ENCODE measurements at regions not wholly inside any gene's neighbourhood (a gene's known extent, or its start where the extent isn't known, plus 50 kb on each side); places are given as distances from the start of the nearest gene placed in this dataset.

GRCh38 chr6:21969192-21969591 lies 327.6 kb downstream of the PRL start:
- H3K27ac ChIP-seq (ENCODE audit: low read length) = no peak overlapping the region
- DNase-seq (ENCODE audit: low read depth, low spot score) = no peak
- no peaks in the 10 kb centered on the region for H3K9me3 ChIP-seq (ENCODE audit: control insufficient read depth, insufficient read depth, low read length)
- no peaks in the 10 kb centered on the region for H3K27me3 ChIP-seq (ENCODE audit: control insufficient read depth, insufficient read depth, low read length)
- H3K36me3 ChIP-seq (ENCODE audit: control insufficient read depth, insufficient read depth, low read length) = no peaks in the 10 kb centered on the region
- H3K4me3 ChIP-seq (ENCODE audit: low read length) = no peak overlapping the region
- no CpG with 5 or more reads among the region's 4 CpGs for WGBS (ENCODE audit: insufficient coverage, insufficient read length)
- 0 out of 2 replicates have a peak, but pooled peaks cover 2% of the 10 kb centered on the region for H3K4me1 ChIP-seq (ENCODE audit: control insufficient read depth, insufficient read depth, low read length)

GRCh38 chr6:21970569-21971300 lies 326.1 kb downstream of the PRL start:
- Histone ChIP-seq H3K36me3 (ENCODE audit: control insufficient read depth, insufficient read depth, low read length) (no peaks in the 10 kb centered on the region), H3K9me3 (ENCODE audit: control insufficient read depth, insufficient read depth, low read length) (no peaks in the 10 kb centered on the region)
- DNase-seq (ENCODE audit: low read depth, low spot score) = no peak

GRCh38 chr6:21971541-21971940 lies 325.3 kb downstream of the PRL start:
- Histone ChIP-seq H3K4me3 (ENCODE audit: low read length) (no peak overlapping the region), H3K36me3 (ENCODE audit: control insufficient read depth, insufficient read depth, low read length) (no peaks in the 10 kb centered on the region), H3K4me1 (ENCODE audit: control insufficient read depth, insufficient read depth, low read length) (no peaks in the 10 kb centered on the region), H3K27ac (ENCODE audit: low read length) (no peak overlapping the region), H3K27me3 (ENCODE audit: control insufficient read depth, insufficient read depth, low read length) (no peaks in the 10 kb centered on the region), H3K9me3 (ENCODE audit: control insufficient read depth, insufficient read depth, low read length) (no peaks in the 10 kb centered on the region)
- no CpG with 5 or more reads among the region's 1 CpG for WGBS (ENCODE audit: insufficient coverage, insufficient read length)
- DNase-seq (ENCODE audit: low read depth, low spot score) = no peak

More at GRCh38 chr6:21970569-21971300, 326.1 kb downstream of the PRL start:
- WGBS (ENCODE audit: insufficient coverage, insufficient read length) = no CpG with 5 or more reads among the region's 9 CpGs
- Histone ChIP-seq H3K27ac (ENCODE audit: low read length) (no peak overlapping the region), H3K27me3 (ENCODE audit: control insufficient read depth, insufficient read depth, low read length) (no peaks in the 10 kb centered on the region), H3K4me3 (ENCODE audit: low read length) (no peak overlapping the region), H3K4me1 (ENCODE audit: control insufficient read depth, insufficient read depth, low read length) (0 out of 2 replicates have a peak, but pooled peaks cover 2% of the 10 kb centered on the region)

GRCh38 chr6:21972516-21972915 lies 324.3 kb downstream of the PRL start:
- Histone ChIP-seq H3K27ac (ENCODE audit: low read length) (no peak overlapping the region), H3K9me3 (ENCODE audit: control insufficient read depth, insufficient read depth, low read length) (no peaks in the 10 kb centered on the region), H3K4me1 (ENCODE audit: control insufficient read depth, insufficient read depth, low read length) (no peaks in the 10 kb centered on the region), H3K27me3 (ENCODE audit: control insufficient read depth, insufficient read depth, low read length) (no peaks in the 10 kb centered on the region), H3K4me3 (ENCODE audit: low read length) (no peak overlapping the region), H3K36me3 (ENCODE audit: control insufficient read depth, insufficient read depth, low read length) (no peaks in the 10 kb centered on the region)
- WGBS (ENCODE audit: insufficient coverage, insufficient read length) = no CpG with 5 or more reads among the region's 5 CpGs
- no peak for DNase-seq (ENCODE audit: low read depth, low spot score)

GRCh38 chr6:21977346-21977745 lies 319.5 kb downstream of the PRL start:
- H3K4me3 ChIP-seq (ENCODE audit: low read length) = no peak overlapping the region
- no CpG with 5 or more reads among the region's 1 CpG for WGBS (ENCODE audit: insufficient coverage, insufficient read length)
- no peak overlapping the region for H3K27ac ChIP-seq (ENCODE audit: low read length)
- DNase-seq (ENCODE audit: low read depth, low spot score) = no peak
- H3K4me1 ChIP-seq (ENCODE audit: control insufficient read depth, insufficient read depth, low read length) = no peaks in the 10 kb centered on the region
- no peaks in the 10 kb centered on the region for H3K36me3 ChIP-seq (ENCODE audit: control insufficient read depth, insufficient read depth, low read length)
- H3K9me3 ChIP-seq (ENCODE audit: control insufficient read depth, insufficient read depth, low read length) = no peaks in the 10 kb centered on the region
- H3K27me3 ChIP-seq (ENCODE audit: control insufficient read depth, insufficient read depth, low read length) = no peaks in the 10 kb centered on the region

GRCh38 chr6:21981235-21981833 lies 315.5 kb downstream of the PRL start:
- Histone ChIP-seq H3K36me3 (ENCODE audit: control insufficient read depth, insufficient read depth, low read length) (no peaks in the 10 kb centered on the region), H3K9me3 (ENCODE audit: control insufficient read depth, insufficient read depth, low read length) (no peaks in the 10 kb centered on the region)
- no CpG with 5 or more reads among the region's 1 CpG for WGBS (ENCODE audit: insufficient coverage, insufficient read length)

GRCh38 chr6:21984135-21984534 lies 312.7 kb downstream of the PRL start:
- H3K27me3 ChIP-seq (ENCODE audit: control insufficient read depth, insufficient read depth, low read length) = no peaks in the 10 kb centered on the region
- no peaks in the 10 kb centered on the region for H3K36me3 ChIP-seq (ENCODE audit: control insufficient read depth, insufficient read depth, low read length)
- no peaks in the 10 kb centered on the region for H3K4me1 ChIP-seq (ENCODE audit: control insufficient read depth, insufficient read depth, low read length)
- no peak overlapping the region for H3K27ac ChIP-seq (ENCODE audit: low read length)
- whole genome bisulfite sequencing (ENCODE audit: insufficient coverage, insufficient read length) = no CpG with 5 or more reads among the region's 4 CpGs
- H3K4me3 ChIP-seq (ENCODE audit: low read length) = no peak overlapping the region
- no peak for DNase-seq (ENCODE audit: low read depth, low spot score)
- no peaks in the 10 kb centered on the region for H3K9me3 ChIP-seq (ENCODE audit: control insufficient read depth, insufficient read depth, low read length)

More at GRCh38 chr6:21981235-21981833, 315.5 kb downstream of the PRL start:
- no peak for DNase-seq (ENCODE audit: low read depth, low spot score)
- no peak overlapping the region for H3K27ac ChIP-seq (ENCODE audit: low read length)
- no peaks in the 10 kb centered on the region for H3K4me1 ChIP-seq (ENCODE audit: control insufficient read depth, insufficient read depth, low read length)
- H3K27me3 ChIP-seq (ENCODE audit: control insufficient read depth, insufficient read depth, low read length) = no peaks in the 10 kb centered on the region
- no peak overlapping the region for H3K4me3 ChIP-seq (ENCODE audit: low read length)

GRCh38 chr6:21984561-21984960 lies 312.3 kb downstream of the PRL start:
- H3K27me3 ChIP-seq (ENCODE audit: control insufficient read depth, insufficient read depth, low read length) = no peaks in the 10 kb centered on the region

GRCh38 chr6:21985904-21986303 lies 310.9 kb downstream of the PRL start:
- H3K27ac ChIP-seq (ENCODE audit: low read length) = no peak overlapping the region
- no peaks in the 10 kb centered on the region for H3K27me3 ChIP-seq (ENCODE audit: control insufficient read depth, insufficient read depth, low read length)
- DNase-seq (ENCODE audit: low read depth, low spot score) = no peak
- WGBS (ENCODE audit: insufficient coverage, insufficient read length) = no CpG with 5 or more reads among the region's 1 CpG
- H3K4me1 ChIP-seq (ENCODE audit: control insufficient read depth, insufficient read depth, low read length) = no peaks in the 10 kb centered on the region
- no peaks in the 10 kb centered on the region for H3K36me3 ChIP-seq (ENCODE audit: control insufficient read depth, insufficient read depth, low read length)
- no peak overlapping the region for H3K4me3 ChIP-seq (ENCODE audit: low read length)
- H3K9me3 ChIP-seq (ENCODE audit: control insufficient read depth, insufficient read depth, low read length) = no peaks in the 10 kb centered on the region

More at GRCh38 chr6:21984561-21984960, 312.3 kb downstream of the PRL start:
- H3K9me3 ChIP-seq (ENCODE audit: control insufficient read depth, insufficient read depth, low read length) = no peaks in the 10 kb centered on the region
- no peak overlapping the region for H3K27ac ChIP-seq (ENCODE audit: low read length)
- no peak for DNase-seq (ENCODE audit: low read depth, low spot score)
- no peak overlapping the region for H3K4me3 ChIP-seq (ENCODE audit: low read length)
- no peaks in the 10 kb centered on the region for H3K4me1 ChIP-seq (ENCODE audit: control insufficient read depth, insufficient read depth, low read length)
- WGBS (ENCODE audit: insufficient coverage, insufficient read length) = no CpG with 5 or more reads among the region's 1 CpG
- H3K36me3 ChIP-seq (ENCODE audit: control insufficient read depth, insufficient read depth, low read length) = no peaks in the 10 kb centered on the region

GRCh38 chr6:21986703-21987102 lies 310.1 kb downstream of the PRL start:
- Histone ChIP-seq H3K9me3 (ENCODE audit: control insufficient read depth, insufficient read depth, low read length) (no peaks in the 10 kb centered on the region), H3K27me3 (ENCODE audit: control insufficient read depth, insufficient read depth, low read length) (no peaks in the 10 kb centered on the region), H3K36me3 (ENCODE audit: control insufficient read depth, insufficient read depth, low read length) (no peaks in the 10 kb centered on the region), H3K4me1 (ENCODE audit: control insufficient read depth, insufficient read depth, low read length) (no peaks in the 10 kb centered on the region), H3K4me3 (ENCODE audit: low read length) (no peak overlapping the region), H3K27ac (ENCODE audit: low read length) (no peak overlapping the region)
- no peak for DNase-seq (ENCODE audit: low read depth, low spot score)
- no CpG with 5 or more reads among the region's 6 CpGs for WGBS (ENCODE audit: insufficient coverage, insufficient read length)
